Esophagus muscularis mucosa (tissue), 4 donors: ENCODE measurements at regions not wholly inside any gene's neighbourhood (a gene's known extent, or its start where the extent isn't known, plus 50 kb on each side); places are given as distances from the start of the nearest gene placed in this dataset.

Experiments
- EP300 ChIP-seq: sonication (generic); formaldehyde crosslinking; IDR thresholded peaks from one replicate; pipeline ENCODE4 v1.6.1; 2017; ENCODE audit warnings: antibody characterized with exemption
- POLR2A ChIP-seq: fragments of 450-650 bp; IDR thresholded peaks from one replicate; pipeline ENCODE4 v1.6.1; 2017; ENCODE audit warnings: antibody characterized with exemption, moderate library complexity, mild to moderate bottlenecking, low read depth
- POLR2AphosphoS5 ChIP-seq, 2 donors: sonication (generic); formaldehyde crosslinking; IDR thresholded peaks; one replicate each; pipeline ENCODE4 v1.6.1; 2017; ENCODE audit warnings: antibody characterized with exemption in 2 of 2
- TF ChIP-seq, protein P1 (sequence below), 3 experiments: fragments of 200-600 bp in 2 of 3; fragments of 450-650 bp in 1 of 3; sonication (generic) in 2 of 3; IDR thresholded peaks; one replicate each; pipeline ENCODE4 v1.5.1; 2017 to 2019; ENCODE audit warnings: antibody characterized with exemption in 3 of 3, mild to moderate bottlenecking in 2 of 3, moderate library complexity in 1 of 3

DNA sequence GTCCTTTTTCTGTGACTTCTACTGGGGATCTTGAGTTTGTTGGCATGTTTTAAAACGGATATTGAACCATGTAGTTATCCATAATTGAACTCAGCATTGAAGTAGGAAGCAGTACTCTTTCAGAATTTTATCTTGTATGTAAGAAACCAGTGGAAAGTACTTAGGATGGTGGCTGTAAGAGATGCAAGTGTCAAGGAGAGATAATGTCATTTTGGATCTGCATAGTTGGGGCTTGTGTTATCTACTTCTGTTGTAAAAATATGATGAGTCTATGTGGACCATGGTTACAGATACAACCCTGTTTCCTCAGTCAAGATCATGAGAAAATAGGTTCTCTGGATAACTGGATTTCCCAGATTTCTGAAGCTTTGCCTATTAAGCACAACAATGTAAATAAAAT, 113.7 kb downstream of the NAB1 start:
- TF ChIP-seq, protein P1, sequence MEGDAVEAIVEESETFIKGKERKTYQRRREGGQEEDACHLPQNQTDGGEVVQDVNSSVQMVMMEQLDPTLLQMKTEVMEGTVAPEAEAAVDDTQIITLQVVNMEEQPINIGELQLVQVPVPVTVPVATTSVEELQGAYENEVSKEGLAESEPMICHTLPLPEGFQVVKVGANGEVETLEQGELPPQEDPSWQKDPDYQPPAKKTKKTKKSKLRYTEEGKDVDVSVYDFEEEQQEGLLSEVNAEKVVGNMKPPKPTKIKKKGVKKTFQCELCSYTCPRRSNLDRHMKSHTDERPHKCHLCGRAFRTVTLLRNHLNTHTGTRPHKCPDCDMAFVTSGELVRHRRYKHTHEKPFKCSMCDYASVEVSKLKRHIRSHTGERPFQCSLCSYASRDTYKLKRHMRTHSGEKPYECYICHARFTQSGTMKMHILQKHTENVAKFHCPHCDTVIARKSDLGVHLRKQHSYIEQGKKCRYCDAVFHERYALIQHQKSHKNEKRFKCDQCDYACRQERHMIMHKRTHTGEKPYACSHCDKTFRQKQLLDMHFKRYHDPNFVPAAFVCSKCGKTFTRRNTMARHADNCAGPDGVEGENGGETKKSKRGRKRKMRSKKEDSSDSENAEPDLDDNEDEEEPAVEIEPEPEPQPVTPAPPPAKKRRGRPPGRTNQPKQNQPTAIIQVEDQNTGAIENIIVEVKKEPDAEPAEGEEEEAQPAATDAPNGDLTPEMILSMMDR (IDR thresholded peaks at IDR 0.05): no peak
- TF ChIP-seq POLR2A (no peak), POLR2AphosphoS5 (IDR thresholded peaks at IDR 0.05) (no peak), EP300 (no peak)
